Common myeloid progenitor, CD34-positive (primary cell): ENCODE measurements at regions not wholly inside any gene's neighbourhood (a gene's known extent, or its start where the extent isn't known, plus 50 kb on each side); places are given as distances from the start of the nearest gene placed in this dataset.

ENCODE experiments used
- CTCF ChIA-PET: fragments of 350-600 bp; sonication (Branson Sonifier 250); formaldehyde crosslinking; loops from one replicate; lab custom pipeline; 2021; ENCODE audit warnings: antibody characterized with exemption; lab: Charles Lee
- POLR2A ChIA-PET: fragments of 350-600 bp; sonication (Branson Sonifier 250); formaldehyde crosslinking; loops from one replicate; lab custom pipeline; 2021; ENCODE audit warnings: antibody characterized with exemption; lab: Charles Lee
- DNase-seq, 3 donors: peaks; one replicate each; pipeline versions ENCODE4 v3.0.0 to v3.0.0-alpha.2; 2013
- H3K27ac ChIP-seq, 2 experiments: 1 replicate in 1 of 2; 2 replicates in 1 of 2; pipeline ENCODE4 v1.7.0; 2013; ENCODE audit warnings: inconsistent platforms in 2 of 2, low read length in 2 of 2, mild to moderate bottlenecking in 2 of 2, low read depth in 1 of 2, moderate library complexity in 1 of 2; ENCODE audit not compliant: severe bottlenecking in 2 of 2, insufficient read depth in 1 of 2, poor library complexity in 1 of 2
- H3K27me3 ChIP-seq, 5 experiments: replicated peaks in 2 of 5; 1 replicate in 3 of 5; 2 replicates in 2 of 5; pipeline versions ENCODE4 v1.6.1 to v1.7.0; 2013; ENCODE audit warnings: low read length in 4 of 5, mild to moderate bottlenecking in 2 of 5, moderate library complexity in 2 of 5, inconsistent platforms in 1 of 5; ENCODE audit not compliant: insufficient read depth in 5 of 5, control insufficient read depth in 4 of 5
- H3K36me3 ChIP-seq, 4 experiments: 1 replicate in 2 of 4; 2 replicates in 2 of 4; pipeline versions ENCODE4 v1.6.1 to v1.7.0; 2013; ENCODE audit warnings: low read length in 3 of 4, control low read depth in 1 of 4, mild to moderate bottlenecking in 1 of 4; ENCODE audit not compliant: control insufficient read depth in 4 of 4, insufficient read depth in 4 of 4
- H3K4me1 ChIP-seq, 4 experiments: 1 replicate in 3 of 4; 2 replicates in 1 of 4; pipeline versions ENCODE4 v1.6.1 to v1.7.1; 2013; ENCODE audit warnings: low read length in 3 of 4, mild to moderate bottlenecking in 3 of 4, control low read depth in 1 of 4, inconsistent platforms in 1 of 4, moderate library complexity in 1 of 4; ENCODE audit not compliant: control insufficient read depth in 4 of 4, insufficient read depth in 4 of 4; ENCODE audit errors: control extremely low read depth in 1 of 4
- H3K4me3 ChIP-seq, 7 experiments: 1 replicate in 4 of 7; 2 replicates in 3 of 7; pipeline versions ENCODE4 v1.5.1 to v1.7.0; 2013; ENCODE audit warnings: mild to moderate bottlenecking in 7 of 7, low read length in 6 of 7, moderate library complexity in 6 of 7, inconsistent platforms in 2 of 7, low read depth in 2 of 7, control low read depth in 1 of 7; ENCODE audit not compliant: insufficient read depth in 4 of 7, control insufficient read depth in 1 of 7; ENCODE audit errors: extremely low read depth in 1 of 7
- H3K9me3 ChIP-seq, 5 experiments: 1 replicate in 4 of 5; 2 replicates in 1 of 5; pipeline versions ENCODE4 v1.6.1 to v1.7.1; 2013; ENCODE audit warnings: low read length in 4 of 5, mild to moderate bottlenecking in 2 of 5, inconsistent platforms in 1 of 5, low read depth in 1 of 5, moderate library complexity in 1 of 5; ENCODE audit not compliant: control insufficient read depth in 4 of 5, insufficient read depth in 2 of 5; ENCODE audit errors: control extremely low read depth in 1 of 5
- WGBS: methylation state at CpG from one replicate; pipeline ENCODE4 v1.1.5; 2013; ENCODE audit not compliant: insufficient coverage; 5-methylcytosine and 5-hydroxymethylcytosine counted together

DNA sequence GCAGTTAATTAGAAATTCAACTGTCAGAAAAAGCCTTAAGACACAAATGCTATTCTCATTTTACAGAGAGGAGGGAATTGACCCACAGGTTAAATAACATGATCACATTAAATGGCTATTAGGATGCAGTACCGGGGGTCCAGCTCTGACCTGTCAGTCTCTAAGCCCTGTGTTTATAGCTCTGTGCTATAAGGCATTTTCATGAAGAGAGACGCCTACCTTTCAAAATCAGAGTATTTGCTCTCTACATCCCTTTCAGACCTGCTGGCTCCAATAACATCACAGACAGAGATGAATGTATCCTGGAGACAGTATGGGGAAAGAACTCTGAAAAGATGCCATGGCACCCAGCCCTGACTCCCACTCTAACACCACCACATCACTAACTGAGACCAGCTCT lies 189.9 kb upstream of the PRSS58 start:
- DNase-seq = no peak

DNA sequence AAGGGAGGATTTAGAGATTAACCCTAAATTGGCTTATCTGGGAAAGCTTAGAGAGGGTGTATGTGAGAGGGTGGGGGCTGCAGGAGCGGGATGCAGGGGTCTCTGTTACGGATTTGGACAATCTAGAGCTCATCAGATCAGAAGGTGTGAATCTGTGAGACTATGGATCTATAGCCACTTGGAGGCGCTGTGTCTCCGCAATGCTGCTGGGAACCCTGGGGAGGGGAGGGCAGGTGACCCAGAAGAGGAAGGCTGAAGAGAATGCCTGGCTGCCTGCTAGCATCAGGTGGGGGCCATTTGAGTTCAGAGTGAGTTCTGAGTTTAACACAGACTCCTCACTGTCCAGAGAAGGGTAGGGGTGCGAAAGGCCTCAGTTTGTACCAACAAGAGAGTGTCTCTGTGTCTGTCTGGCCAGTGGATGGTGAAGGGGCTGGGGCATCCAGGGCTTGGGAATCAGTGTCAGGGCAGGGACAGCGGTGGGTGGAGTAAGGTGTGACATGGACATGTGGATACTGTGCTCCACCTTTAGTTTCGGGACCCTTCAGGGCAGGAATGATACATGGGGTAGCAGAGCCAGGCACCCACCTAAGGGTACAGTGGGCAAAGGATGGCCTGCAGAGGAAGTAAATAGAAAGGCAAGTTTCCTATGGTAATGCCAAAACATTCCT lies 187.3 kb upstream of the PRSS58 start:
- 75% methylated on average over 7 of the region's 7 CpGs for WGBS
- Histone ChIP-seq H3K27ac (no peak overlapping the region), H3K27me3 (no peaks in the 10 kb centered on the region), H3K36me3 (no peaks in the 10 kb centered on the region), H3K4me3 (no peak overlapping the region), H3K4me1 (peaks cover 36 to 67% (median 57%) of the 10 kb centered on the region in 4 experiments), H3K9me3 (no peaks in the 10 kb centered on the region)
- ChIA-PET CTCF (interaction anchor here (0.7 to 60.8 kb wide), 27 partner anchors 11 to 343 kb away, joined by 3 to 2564 read pairs (median 4); no protein-coding TSS in a partner anchor), POLR2A (interaction anchor here (1.1 kb wide), 1 partner anchor 14 kb away, joined by 6 read pairs; no protein-coding TSS in a partner anchor)
- peak; percentile 63 to 80 (median 78) for DNase-seq

More for the DNA sequence above, 189.9 kb upstream of the PRSS58 start:
- no peak overlapping the region for H3K27ac ChIP-seq
- H3K9me3 ChIP-seq = no peaks in the 10 kb centered on the region
- no peaks in the 10 kb centered on the region for H3K36me3 ChIP-seq
- ChIA-PET CTCF (interaction anchor here (0.8 to 60.8 kb wide), 4 partner anchors 14 to 72 kb away, joined by 3 to 2564 read pairs (median 4); no protein-coding TSS in a partner anchor), POLR2A (no interaction called here)
- no CpG with 5 or more reads among the region's 2 CpGs for WGBS
- H3K4me3 ChIP-seq = no peak overlapping the region
- H3K4me1 ChIP-seq = peaks cover 25 to 68% (median 57%) of the 10 kb centered on the region in 4 experiments
- H3K27me3 ChIP-seq = no peaks in the 10 kb centered on the region

DNA sequence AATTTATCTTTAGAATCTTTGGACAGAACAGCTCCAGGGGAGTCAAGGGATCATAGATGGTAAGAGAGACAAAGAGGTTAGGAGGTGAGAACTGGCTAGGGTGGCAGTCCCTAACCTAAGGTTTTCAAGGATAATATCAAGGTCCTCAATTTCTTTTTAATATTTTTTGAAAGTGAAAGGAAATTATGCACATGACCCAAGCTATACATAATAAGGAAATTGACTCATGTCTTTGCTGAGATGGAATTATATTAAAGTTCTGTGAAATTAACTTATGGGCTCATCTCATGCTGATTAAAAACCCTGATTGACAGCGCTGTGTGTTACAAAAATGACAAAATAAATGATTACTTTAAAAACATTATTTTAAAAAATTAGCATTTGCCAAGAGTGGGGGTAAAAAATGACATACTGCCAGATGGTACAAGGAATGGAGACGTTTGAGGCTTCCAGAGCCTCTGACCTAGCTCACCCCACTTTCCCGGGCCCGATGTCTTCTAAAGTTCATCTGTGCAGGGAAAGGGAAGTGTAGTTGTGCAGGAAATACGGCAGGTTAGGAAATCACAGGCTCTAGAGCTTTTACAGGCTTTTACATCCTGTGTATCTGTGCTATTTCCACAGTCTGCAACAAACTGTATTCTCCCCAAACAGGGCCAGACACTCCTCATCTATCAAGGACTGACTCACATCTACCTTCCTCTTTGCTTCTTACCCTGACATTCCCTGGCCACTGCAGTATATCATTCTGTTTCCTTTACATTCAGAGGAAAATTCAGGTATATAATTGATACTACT lies 185.6 kb upstream of the PRSS58 start:
- Histone ChIP-seq H3K4me3 (peak overlapping the region in 1 of 7 experiments; percentile 25), H3K27me3 (no peaks in the 10 kb centered on the region), H3K27ac (peak overlapping the region; percentile 40), H3K36me3 (no peaks in the 10 kb centered on the region), H3K9me3 (no peaks in the 10 kb centered on the region), H3K4me1 (peaks cover 47 to 82% (median 70%) of the 10 kb centered on the region in 4 experiments)
- POLR2A ChIA-PET = no interaction called here
- DNase-seq = peak in 2 of 3 donors; percentile 56 to 63
- WGBS = 18% methylated on average over 3 of the region's 5 CpGs
- CTCF ChIA-PET = interaction anchor here (0.6 to 60.8 kb wide), 23 partner anchors 9 to 369 kb away, joined by 3 to 2564 read pairs (median 5); no protein-coding TSS in a partner anchor

DNA sequence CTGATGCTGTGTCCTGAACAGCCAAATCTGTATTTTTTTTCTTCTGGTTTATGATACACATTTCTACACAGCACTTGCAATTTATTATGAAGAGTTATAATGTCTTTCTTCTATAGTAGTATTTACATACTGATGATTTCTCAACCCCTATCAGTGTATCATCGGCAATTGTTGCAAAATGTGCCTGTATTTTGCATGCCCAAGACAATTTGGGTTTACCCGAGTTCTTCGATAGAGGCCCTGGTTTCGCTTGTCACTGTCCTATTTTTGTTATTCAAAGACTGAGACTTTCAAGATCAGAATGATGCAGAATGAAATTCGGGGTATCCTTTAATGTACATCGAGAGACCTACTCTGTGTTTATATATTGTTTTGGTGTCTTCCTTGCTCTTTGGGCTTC lies 184.5 kb upstream of the PRSS58 start:
- CTCF ChIA-PET = interaction anchor here (0.9 to 60.8 kb wide), 11 partner anchors 8 to 274 kb away, joined by 3 to 2564 read pairs (median 5); no protein-coding TSS in a partner anchor
- H3K9me3 ChIP-seq = no peaks in the 10 kb centered on the region
- POLR2A ChIA-PET = no interaction called here
- peak overlapping the region in 1 of 2 experiments; percentile 21 for H3K27ac ChIP-seq
- 83% methylated on average over 6 of the region's 6 CpGs for WGBS
- no peaks in the 10 kb centered on the region for H3K27me3 ChIP-seq
- peaks cover 47 to 91% (median 76%) of the 10 kb centered on the region in 4 experiments for H3K4me1 ChIP-seq
- no peaks in the 10 kb centered on the region for H3K36me3 ChIP-seq
- no peak overlapping the region for H3K4me3 ChIP-seq
- no peak for DNase-seq

DNA sequence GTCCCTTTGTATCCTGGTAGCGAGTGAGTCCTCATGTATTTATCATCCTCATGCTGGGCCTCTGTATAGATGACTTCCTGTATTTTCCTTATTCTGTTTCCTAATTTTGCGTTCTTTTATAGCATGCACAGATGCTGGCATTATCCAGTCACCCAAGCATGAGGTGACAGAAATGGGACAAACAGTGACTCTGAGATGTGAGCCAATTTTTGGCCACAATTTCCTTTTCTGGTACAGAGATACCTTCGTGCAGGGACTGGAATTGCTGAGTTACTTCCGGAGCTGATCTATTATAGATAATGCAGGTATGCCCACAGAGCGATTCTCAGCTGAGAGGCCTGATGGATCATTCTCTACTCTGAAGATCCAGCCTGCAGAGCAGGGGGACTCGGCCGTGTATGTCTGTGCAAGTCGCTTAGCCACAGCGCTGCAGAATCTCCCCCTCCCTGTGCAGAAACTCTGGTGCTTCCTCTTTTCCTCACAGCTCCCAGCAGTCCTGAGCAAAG lies 183.1 kb upstream of the PRSS58 start:
- CTCF ChIA-PET = interaction anchor here (0.9 to 60.8 kb wide), 13 partner anchors 22 to 154 kb away, joined by 3 to 2564 read pairs (median 4); no protein-coding TSS in a partner anchor
- H3K27me3 ChIP-seq = no peaks in the 10 kb centered on the region
- H3K27ac ChIP-seq = peak overlapping the region; percentile 49 to 50
- POLR2A ChIA-PET = no interaction called here
- peak; percentile 84 to 93 (median 93) for DNase-seq
- no peaks in the 10 kb centered on the region for H3K9me3 ChIP-seq
- H3K4me3 ChIP-seq = peak overlapping the region in 2 of 7 experiments; percentile 22 to 30
- no peaks in the 10 kb centered on the region for H3K36me3 ChIP-seq
- WGBS = 4% methylated on average over 8 of the region's 9 CpGs
- H3K4me1 ChIP-seq = peaks cover 41 to 92% (median 77%) of the 10 kb centered on the region in 4 experiments

DNA sequence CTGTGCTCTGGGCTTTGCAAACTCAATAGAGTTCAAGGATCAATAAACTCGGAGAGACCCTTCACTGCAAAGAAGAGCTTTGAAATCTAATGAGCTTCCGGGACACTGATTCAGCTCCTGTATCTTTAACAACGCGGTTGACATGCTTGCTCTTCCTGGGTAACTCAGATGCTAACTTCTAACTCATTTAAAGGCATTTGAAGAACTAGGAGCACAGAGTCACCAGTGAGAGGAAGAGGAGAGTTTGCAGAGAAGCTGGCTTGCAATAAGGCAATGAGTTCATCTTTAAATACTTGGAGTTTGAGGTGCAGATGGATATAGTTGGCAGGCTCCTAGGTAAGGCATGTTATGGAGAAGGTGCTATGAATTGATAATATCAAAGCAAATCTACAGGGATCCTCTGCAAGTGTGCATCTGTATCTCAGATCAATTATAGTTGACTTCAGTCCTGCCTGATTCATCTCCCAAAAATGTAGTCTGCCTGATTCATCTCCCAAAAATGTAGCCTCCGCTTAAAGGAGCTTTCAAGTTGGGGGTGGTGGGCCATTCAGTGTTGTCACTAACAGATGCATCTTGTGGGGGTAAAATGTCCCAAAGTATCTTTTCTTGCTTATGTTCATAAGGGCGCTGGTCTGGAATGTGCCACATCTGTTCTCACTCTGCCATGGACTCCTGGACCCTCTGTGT lies 182.5 kb upstream of the PRSS58 start:
- Histone ChIP-seq H3K4me1 (peaks cover 41 to 92% (median 75%) of the 10 kb centered on the region in 4 experiments), H3K9me3 (no peaks in the 10 kb centered on the region), H3K27ac (peak overlapping the region; percentile 49 to 50), H3K4me3 (peak overlapping the region in 1 of 7 experiments; percentile 30), H3K36me3 (no peaks in the 10 kb centered on the region), H3K27me3 (no peaks in the 10 kb centered on the region)
- ChIA-PET POLR2A (no interaction called here), CTCF (interaction anchor here (0.9 to 60.8 kb wide), 18 partner anchors 18 to 398 kb away, joined by 3 to 2564 read pairs (median 4); no protein-coding TSS in a partner anchor)
- WGBS = 90% methylated on average over 6 of the region's 6 CpGs
- no peak for DNase-seq
